T-helper 2 cell (primary cell): ENCODE measurements at regions not wholly inside any gene's neighbourhood (a gene's known extent, or its start where the extent isn't known, plus 50 kb on each side); places are given as distances from the start of the nearest gene placed in this dataset.
"Not testable (repeated sequence)": the region's sequence is repeated elsewhere in the genome, so short reads cannot be mapped to it uniquely, and the experiment has no call there.

Experiments used
- DNase-seq, 5 experiments: peaks; one replicate each; pipeline versions ENCODE4 v3.0.0 to v3.0.0-alpha.2; 2012 to 2022

DNA sequence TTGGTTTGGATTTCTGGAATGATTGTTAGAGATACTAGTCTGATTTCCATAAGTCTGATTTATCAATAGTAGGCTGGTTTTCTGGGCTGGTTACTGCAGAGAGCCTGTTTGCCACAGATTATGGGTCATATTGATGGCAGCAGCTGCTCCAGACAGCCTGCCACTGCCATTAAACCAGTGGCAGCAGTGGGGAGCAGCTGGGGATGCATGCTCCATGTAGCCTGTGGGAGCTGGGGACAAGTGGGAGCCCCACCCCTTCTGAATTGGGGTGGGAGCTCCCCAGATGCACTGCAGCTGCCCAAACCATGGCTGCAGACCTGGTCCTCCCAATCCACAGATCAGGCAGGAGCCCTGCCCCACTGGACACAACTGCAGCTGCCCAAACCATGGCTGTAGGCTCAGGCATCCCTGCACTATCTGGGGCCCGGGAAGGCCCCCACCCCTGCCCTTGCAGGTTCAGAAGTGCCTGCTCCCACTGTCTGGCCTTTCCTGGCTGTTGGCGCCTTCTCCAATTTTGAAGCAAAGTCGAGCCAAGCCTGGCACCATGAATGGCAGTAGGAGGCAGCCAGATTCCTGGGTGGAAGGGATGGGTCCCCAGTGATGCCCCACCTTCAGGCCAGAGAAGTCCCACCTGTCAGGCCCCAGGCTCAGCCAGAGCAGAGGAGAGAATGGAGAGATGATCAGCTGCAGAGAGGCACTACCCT lies 402.9 kb upstream of the TYRP1 start:
- DNase-seq: no peak

DNA sequence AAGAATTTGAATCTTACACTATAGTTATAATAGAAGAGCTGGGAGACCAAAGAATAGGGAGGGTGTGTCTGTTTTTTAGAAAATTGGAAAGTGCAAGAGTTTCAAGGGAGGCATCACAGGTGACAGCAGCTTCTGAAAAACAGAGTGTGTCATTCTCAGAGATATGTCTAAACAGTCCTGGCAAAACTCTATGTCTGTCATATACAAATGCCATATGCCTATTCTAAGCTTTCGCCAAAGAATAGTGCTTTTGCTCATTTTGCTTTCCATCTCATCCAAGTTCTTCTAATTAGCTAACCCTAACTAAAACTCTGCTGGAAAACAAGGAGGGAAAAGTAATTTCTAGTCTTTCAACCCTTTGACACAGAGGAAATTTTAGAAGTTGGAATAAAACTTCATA lies 388.0 kb upstream of the TYRP1 start:
- DNase-seq: no peak

DNA sequence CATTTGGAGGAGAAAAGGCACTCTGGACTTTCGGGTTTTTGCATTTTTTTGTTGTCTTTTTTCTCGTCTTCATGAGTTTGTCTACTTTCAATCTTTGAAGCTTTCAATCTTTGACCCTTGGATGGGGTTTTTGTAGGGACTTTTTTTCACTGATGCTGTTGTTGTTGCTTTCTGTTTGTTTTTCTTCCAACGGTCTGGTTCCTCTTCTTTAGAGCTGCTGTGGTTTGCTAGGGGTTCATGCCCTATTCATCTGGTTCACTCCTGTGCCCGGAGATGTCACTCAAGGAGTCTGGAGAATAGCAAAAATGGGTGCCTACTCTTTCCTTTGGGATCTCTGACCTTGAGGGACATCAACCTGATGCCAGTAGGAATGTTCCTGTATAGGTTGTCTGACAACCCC lies 378.6 kb upstream of the TYRP1 start:
- no peak for DNase-seq

DNA sequence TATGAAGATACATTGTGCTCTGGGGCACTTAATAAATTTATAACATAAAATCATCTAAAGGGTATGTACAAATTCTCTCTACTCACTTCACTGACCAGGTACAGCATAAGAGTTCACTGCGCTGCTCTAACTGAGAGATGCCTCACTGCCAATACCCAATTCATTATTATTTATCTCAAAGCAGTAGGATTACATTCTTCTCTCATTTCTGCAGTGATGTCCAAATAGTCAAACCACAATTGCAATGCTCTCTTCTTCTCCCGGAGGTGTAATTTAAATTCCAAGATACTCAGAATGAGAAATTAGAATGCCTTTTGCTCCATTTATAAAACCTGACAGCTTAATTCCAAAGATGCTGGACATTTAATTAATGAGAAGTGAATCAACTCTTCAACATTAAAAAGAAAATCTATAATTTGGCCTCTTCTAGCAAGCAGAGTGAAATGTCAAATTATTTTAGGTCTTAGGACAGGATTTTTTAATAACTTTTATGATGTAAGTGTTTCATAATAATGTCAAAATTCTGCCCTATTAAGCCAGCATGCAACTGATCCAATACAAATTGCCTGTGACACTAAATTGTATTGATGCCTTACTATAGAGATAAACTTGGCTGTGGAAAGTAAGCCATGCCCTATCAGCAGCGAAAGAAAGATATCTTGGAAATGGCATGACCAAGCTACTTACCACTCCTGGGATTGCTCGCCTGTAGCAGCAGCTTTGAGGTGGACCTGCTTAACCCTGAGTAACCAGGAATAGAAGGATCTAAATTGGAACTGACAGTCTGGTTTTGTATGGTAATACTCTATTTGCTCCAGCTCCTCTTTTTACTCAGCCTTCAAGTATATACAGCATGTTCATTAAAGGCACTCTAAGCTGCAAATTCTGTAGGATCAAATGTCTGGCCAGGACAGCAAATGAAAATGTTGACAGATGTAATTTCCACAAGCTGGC lies 374.2 kb upstream of the TYRP1 start:
- DNase-seq: no peak

DNA sequence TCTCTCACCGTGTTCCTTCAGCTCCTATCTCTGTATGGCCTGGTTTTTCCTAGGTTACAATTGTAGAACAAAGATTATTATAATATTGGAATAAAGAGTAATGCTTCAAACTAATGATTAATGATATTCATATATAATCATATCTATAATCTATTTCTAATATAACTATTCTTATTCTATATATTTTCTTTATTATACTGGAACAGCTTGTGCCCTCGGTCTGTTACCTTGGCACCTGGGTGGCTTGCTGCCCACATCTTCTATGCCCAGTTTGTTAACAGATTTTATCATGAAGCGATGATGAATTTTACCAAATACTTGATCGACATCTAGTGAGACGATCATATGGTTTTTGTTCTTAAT lies 363.6 kb upstream of the TYRP1 start:
- DNase-seq: no peak

DNA sequence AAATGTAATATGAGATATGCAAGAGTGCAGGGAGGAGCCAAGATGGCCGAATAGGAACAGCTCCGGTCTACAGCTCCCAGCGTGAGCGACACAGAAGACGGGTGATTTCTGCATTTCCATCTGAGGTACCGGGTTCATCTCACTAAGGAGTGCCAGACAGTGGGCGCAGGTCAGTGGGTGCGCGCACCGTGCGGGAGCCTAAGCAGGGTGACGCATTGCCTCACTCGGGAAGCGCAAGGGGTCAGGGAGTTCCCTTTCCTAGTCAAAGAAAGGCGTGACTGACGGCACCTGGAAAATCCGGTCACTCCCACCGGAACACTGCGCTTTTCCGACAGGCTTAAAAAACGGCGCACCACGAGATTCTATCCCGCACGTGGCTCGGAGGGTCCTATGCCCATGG lies 359.2 kb upstream of the TYRP1 start:
- not testable (repeated sequence) for DNase-seq

DNA sequence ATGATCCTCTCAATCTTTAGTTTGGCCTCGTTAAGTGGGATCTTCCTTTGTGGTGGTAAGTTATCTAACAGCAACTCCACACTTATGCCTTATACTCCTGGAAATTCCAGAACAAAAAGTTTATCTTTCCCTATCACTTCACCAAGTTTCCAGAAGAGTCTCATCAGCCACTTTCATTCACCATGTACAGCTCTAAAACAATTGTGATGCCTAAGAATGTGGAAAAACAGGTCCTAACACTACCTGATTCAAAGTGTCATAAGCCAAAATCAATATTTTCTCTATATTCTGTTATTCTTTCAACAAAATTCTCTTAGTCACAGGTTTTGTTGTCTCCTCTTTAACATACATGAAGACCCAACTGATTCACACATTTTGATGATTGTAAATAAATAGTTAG lies 342.4 kb upstream of the TYRP1 start:
- DNase-seq: no peak

DNA sequence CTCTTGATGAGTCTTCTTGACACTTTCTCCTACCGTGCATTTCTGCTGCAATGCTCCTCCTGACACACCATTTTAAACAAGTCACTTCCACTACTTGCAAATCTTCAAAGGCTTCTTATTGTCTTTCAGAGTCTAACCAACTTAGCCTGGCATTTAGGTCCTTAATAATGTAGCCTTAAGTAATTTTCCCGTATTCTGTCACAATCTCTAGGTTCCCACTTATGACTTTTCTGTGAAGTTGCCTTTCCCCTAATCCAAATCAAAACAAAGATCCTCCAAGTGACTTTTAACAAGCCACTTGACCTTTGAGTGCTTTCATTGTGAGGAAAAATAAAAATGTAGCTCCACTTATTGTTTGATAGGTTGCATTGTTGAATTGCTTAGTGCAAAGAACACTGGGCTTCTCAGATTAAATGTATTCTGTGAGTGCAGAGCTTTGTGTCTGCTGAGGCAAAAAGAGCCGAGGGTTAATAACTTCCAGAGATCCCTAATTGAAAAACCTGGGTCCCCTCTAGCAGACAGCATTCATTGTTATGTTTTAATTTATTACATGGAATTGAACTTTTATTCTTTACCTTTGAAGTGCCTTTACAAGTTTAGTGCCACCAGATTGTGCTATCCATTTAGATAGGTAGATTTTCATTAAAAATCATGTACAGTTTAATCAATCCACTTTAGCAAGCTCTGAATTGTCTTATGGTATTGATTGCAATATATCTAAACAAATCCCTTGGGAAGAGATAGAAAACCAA lies 341.7 kb upstream of the TYRP1 start:
- DNase-seq: no peak

DNA sequence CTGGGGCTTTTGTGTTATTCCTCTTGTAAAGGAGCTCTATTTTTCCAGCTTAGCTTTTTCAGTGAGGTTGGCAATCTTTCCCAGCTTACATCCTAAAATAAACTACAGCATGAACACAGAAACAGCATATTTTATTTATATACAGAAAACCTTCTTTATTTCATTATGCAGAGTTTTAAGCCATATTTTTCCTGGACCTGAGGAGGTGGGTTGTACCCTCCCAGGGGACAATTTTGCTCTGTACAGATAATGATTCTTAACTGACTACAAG lies 341.2 kb upstream of the TYRP1 start:
- DNase-seq: no peak

DNA sequence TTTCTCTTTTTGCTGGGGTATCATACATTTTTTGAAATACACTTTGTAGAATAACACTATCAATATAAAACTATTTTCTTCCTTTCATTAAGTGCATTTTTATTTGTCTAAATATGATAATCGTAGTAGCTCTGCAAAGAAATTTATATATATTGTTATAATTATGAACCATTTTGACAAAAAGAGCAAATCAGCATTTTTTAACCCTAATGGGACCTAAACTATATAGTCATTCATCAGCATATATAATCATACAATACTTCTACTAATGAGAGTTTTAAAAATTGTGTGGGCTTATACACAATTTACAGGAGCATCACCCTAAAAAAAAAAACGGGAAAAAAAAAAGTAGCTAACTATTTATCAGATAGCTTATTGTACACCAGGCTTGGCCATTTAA lies 329.7 kb upstream of the TYRP1 start:
- DNase-seq: no peak

DNA sequence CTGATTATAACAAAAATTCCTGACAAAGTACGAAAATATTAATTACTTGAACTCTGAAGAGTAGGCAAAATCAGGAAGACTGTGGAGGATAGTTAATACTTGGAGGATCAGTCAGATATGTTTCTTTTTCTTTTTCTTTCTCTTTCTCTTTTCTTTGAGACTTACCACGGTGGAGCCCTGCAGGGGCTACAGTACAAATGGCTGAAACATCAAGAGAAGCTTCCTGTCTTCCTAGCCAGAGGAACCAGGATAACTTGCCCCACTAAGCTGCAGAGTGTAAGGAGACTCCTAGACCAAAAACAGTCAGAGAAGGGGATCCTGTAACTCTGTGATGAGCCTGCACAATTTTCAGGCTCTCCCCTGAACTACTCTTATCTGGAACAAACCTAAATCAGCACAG lies 324.6 kb upstream of the TYRP1 start:
- DNase-seq: no peak

DNA sequence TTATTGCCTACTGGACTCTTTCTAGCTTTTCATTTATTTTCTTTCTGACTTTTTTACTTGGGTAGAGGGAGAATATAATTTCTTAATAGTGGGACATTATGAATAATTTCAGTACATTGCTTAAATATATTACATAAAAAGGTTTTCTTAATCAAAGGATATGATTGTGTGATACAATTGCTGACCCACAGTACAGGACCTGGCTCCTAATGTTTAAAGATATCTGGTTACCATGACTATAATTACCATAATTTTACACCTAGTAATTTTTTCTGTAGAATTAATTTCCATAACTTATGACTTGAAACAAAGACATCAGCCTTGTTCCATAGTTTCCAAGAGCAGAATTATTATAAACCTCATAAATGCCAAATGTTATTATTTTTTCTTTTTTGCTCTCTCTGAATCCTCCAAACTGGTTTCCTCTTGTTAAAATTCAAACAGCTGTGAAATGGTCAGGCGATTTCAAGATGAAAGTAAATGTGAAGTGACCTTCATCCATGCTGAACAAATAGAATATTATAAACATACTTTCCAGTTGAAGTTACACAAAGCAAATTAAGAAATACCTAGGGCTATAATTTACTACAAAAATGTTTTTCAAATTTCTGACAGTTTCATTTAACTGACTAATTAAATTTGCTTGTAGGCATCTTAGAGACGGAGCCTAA lies 301.2 kb upstream of the TYRP1 start:
- DNase-seq: no peak

DNA sequence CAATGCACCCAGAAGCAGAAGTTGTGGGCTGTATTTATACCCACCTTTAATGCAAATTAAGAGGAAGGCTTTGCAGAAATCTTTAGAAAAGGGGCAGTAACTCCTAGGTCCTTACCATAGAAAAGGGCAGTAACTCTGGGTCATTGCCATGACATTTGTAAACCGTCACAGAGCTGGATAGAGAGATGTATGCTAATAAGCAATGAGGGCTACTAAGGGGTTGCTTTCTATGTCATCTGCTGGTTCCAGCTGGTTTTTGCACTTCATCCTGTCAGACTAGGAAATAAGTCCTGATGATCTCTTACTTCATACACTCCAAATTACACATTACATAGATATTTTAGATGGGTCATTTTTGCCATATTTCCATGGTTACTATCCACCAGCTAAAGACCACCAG lies 299.1 kb upstream of the TYRP1 start:
- DNase-seq: no peak

DNA sequence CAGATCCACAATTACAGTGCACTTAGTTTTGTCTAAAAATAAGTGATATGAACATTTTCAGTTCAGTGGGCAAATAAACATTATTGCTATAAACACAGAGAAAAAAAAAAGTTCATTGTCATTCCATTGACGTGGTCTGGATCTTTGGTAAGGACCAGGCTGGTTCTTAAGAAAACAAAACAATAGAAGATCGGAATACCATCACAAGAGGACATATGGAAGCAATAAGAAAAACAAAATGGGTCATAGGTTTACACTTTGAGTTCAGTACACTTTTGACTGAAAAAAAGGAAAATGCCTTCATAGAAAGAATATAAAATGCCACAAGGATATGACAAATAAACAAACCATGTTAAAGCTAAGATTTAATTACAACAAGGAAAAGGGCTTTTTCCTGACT lies 289.5 kb upstream of the TYRP1 start:
- no peak for DNase-seq

DNA sequence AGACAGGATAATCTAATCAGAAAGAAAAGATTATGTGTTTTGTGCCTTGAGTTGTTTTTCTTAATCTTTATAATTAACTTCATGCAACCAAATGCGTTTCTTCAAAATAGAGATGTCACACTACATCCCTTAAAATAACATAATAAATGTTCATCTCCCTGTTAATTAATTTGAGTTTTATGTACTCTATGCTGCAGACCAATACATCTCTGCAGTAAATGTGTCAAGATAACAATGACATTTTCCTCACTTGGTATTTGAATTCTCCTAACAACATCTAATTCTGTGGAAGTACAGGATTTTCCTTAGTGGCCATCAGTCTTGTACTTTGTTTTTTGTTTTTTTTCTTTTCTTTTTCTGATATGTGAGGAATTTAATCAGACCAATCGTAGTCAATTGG lies 279.2 kb upstream of the TYRP1 start:
- DNase-seq: no peak

DNA sequence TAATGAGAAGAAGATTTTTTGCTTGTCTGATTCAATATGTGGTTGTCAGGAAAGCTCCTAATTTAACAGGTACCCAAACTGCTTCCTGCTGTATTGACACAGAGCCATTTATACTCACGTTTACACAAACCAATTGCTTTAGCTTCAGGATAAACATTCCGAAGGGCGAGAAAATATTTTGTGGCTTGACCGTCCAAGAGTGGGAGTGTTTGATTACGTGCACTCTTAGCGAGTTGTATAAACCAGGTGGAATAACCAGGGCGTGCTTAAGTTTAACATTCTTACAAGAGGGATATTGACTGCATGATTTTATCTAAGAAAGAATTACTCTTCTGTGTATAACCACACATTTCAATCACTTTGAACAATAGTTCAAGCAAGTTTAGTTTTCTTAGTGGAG lies 278.7 kb upstream of the TYRP1 start:
- DNase-seq: no peak

DNA sequence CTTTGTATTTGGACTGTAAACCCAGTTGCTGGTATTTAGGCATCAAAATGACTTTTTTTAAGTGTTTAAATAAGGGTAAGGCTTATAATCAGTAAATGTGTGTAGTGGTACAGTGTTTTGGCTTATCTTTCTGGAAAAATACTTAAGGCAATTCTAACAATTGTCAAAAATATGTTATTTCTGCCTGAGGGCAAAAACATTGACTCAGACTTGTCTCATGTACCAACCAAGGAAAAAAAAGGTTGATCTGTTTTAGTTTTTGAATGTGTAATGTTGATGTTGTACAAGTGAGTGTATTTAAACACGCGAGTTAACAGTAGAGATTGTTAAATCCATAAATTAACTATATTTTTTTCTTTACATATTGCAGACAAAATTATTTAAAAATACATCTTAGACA lies 277.8 kb upstream of the TYRP1 start:
- no peak for DNase-seq

DNA sequence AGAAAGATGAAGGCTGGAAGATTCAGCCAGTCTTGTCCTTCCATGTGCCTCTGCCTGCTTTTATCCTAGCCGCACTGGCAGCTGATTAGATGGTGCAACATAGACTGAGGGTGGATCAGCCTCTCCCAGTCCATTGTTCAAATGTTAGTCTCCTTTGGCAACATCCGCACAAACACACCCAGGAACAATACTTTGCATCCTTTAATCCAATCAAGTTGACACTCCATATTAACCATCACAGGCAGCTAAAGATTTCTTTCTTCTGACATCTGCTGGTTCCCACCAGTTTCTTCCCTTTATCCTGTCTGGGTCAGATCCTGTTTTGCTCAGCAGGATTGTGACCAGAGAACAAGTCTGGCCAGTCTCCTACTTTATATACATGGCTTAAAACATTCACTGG lies 276.5 kb upstream of the TYRP1 start:
- no peak for DNase-seq

DNA sequence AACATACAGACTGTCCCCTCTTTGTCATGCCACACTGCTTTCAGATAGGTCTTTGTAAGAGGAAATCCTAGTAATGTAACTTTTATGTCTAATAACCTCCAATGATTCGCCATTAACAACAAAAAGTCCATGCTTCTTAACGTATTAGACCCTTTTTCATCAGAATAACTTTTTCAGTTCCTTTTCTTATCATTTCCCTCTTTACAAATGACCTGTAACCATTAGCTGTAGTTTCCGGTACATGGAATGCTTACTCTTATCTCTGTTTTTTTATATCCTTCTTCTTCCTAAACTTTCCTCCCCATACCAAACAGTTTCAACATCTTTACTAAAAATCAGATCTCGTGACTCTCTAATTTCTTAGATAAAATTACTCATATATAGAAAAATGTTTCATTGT lies 268.9 kb upstream of the TYRP1 start:
- no peak for DNase-seq

DNA sequence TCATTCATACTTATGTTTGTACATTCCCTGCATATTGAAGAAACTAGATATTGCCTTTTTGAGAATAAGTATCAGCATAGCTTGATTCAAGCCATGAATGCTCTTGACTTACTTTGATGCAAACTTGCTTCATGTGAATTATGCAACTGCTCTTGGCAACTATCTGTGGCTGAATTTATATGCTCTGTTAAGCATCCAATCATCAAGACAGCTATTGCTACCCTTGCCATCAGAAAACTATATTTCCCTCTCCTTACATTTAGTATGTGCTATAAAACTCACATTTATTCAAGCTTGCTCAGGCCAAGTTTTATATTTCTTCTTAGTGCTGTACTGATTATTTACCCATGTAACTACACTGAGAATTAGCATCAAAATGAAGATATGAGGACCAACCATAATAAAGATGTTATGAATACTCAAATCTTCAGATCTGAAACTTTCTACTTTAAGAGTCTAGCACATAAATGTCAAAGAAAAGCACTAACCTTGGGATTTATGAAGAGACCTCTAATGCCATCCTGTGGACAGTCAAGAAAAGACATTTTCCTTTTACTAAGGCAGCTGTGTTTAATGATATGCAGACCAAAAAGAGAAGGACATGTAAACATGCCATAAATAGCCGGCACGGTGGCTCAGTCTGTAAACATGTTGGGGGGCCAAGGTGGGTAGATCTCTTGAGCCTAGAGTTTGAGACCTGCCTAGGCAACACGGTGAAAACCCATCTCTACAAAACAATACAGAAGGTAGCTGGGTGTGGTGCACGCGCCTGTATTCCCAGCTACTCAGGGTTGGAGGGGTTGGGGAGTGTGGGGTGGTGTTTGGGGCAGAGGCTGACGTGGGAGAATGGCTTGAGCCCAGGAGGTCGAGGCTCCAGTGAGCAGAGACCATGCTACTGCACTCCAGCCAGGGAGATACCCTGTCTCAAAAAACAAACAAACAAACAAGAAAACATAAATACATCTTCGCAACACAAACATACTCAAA lies 267.0 kb upstream of the TYRP1 start:
- DNase-seq: no peak

DNA sequence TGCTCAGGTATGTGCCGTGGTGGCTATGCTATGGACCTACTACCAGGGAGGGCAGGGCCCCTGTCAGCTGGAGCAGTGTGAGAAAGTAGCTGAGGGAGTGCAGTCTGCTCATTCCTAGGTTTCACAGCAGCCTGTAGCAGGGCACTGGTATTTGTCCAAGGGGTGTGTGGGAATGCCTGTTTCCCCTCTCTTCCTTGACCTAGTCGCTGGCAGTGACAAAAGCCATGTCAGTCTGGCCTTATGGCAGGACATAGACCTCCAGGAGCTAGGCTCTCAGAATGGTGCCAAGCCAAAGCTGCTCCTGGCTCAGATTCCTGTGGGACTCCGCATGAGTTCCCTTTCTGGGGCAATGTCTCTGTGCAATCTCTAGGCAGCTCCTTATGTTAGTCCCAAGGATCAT lies 253.9 kb upstream of the TYRP1 start:
- DNase-seq: no peak

DNA sequence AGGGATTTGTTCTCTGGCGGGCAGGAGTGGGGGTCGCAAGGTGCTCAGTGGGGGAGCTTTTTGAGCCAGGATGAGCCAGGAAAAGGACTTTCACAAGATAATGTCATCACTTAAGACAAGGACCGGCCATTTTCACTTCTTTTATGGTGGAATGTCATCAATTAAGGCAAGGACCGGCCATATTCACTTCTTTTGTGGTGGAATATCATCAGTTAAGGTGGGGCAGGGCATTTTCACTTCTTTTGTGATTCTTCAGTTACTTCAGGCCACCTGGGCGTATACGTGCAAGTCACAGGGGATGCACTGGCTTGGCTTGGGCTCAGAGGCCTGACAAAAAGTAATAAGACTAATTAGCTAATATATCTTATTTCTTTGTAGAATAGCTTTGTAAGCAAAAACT lies 252.1 kb upstream of the TYRP1 start:
- not testable (repeated sequence) for DNase-seq
